T-helper 2 cell treated with Interferon-gamma antibody and Interleukin-4, amounts not matched to agents 5 μg/mL and 100 μg/mL, for 36 hours (primary cell): ENCODE measurements at regions not wholly inside any gene's neighbourhood (a gene's known extent, or its start where the extent isn't known, plus 50 kb on each side); places are given as distances from the start of the nearest gene placed in this dataset.

Source experiments
- DNase-seq: peaks from one replicate; pipeline ENCODE4 v3.0.0; 2021; ENCODE audit warnings: low spot score
- H3K27ac Mint-ChIP-seq: one replicate; pipeline ENCODE4 v1.8.0; 2021; ENCODE audit warnings: mild to moderate bottlenecking, mixed read lengths
- H3K27me3 Mint-ChIP-seq: one replicate; pipeline ENCODE4 v1.8.0; 2021; ENCODE audit warnings: low read depth, mixed read lengths
- H3K36me3 Mint-ChIP-seq: one replicate; pipeline ENCODE4 v1.8.0; 2021; ENCODE audit warnings: low read depth, mixed read lengths
- H3K4me1 Mint-ChIP-seq: one replicate; pipeline ENCODE4 v1.8.0; 2021; ENCODE audit warnings: low read depth, mixed read lengths
- H3K4me3 Mint-ChIP-seq: one replicate; pipeline ENCODE4 v1.8.0; 2022; ENCODE audit warnings: mild to moderate bottlenecking, moderate library complexity, mixed read lengths
- H3K9me3 Mint-ChIP-seq: one replicate; pipeline ENCODE4 v1.8.0; 2021; ENCODE audit warnings: mixed read lengths

- no peak overlapping the region for H3K4me3 Mint-ChIP-seq
- no peak for DNase-seq
- peaks cover 9% of the 10 kb centered on the region for H3K4me1 Mint-ChIP-seq
- H3K9me3 Mint-ChIP-seq: peaks cover 5% of the 10 kb centered on the region
- no peaks in the 10 kb centered on the region for H3K36me3 Mint-ChIP-seq
- H3K27ac Mint-ChIP-seq: peak overlapping the region; percentile 12
- no peaks in the 10 kb centered on the region for H3K27me3 Mint-ChIP-seq
Measured at GRCh38 chr10:110436554-110437350, 61.0 kb upstream of the DUSP5 start.

DNA sequence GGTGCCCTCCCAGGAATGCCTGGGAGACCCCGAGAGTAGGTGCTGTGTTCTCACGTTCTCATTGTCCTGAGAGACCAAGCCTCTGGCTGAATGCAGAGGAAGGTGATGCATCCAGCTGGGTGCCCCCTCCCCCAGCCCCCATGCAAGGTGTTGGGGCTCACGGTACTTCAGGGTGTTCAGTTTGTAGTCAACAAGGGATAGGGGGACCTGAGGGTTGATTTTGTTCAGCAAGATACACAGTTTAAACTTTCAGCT lies 60.4 kb upstream of the DUSP5 start:
- DNase-seq: no peak
- Mint-ChIP-seq H3K4me3 (no peak overlapping the region), H3K27ac (no peak overlapping the region), H3K4me1 (peaks cover 11% of the 10 kb centered on the region), H3K9me3 (peaks cover 5% of the 10 kb centered on the region), H3K36me3 (no peaks in the 10 kb centered on the region), H3K27me3 (no peaks in the 10 kb centered on the region)

- H3K9me3 Mint-ChIP-seq: peaks cover 2% of the 10 kb centered on the region
- no peak overlapping the region for H3K4me3 Mint-ChIP-seq
- peaks cover 12% of the 10 kb centered on the region for H3K4me1 Mint-ChIP-seq
- H3K36me3 Mint-ChIP-seq: no peaks in the 10 kb centered on the region
- no peaks in the 10 kb centered on the region for H3K27me3 Mint-ChIP-seq
- no peak overlapping the region for H3K27ac Mint-ChIP-seq
- no peak for DNase-seq
Measured at GRCh38 chr10:110437761-110438341, 59.9 kb upstream of the DUSP5 start.

GRCh38 chr10:110442746-110443145 lies 55.0 kb upstream of the DUSP5 start:
- H3K4me1 Mint-ChIP-seq: peaks cover 22% of the 10 kb centered on the region

DNA sequence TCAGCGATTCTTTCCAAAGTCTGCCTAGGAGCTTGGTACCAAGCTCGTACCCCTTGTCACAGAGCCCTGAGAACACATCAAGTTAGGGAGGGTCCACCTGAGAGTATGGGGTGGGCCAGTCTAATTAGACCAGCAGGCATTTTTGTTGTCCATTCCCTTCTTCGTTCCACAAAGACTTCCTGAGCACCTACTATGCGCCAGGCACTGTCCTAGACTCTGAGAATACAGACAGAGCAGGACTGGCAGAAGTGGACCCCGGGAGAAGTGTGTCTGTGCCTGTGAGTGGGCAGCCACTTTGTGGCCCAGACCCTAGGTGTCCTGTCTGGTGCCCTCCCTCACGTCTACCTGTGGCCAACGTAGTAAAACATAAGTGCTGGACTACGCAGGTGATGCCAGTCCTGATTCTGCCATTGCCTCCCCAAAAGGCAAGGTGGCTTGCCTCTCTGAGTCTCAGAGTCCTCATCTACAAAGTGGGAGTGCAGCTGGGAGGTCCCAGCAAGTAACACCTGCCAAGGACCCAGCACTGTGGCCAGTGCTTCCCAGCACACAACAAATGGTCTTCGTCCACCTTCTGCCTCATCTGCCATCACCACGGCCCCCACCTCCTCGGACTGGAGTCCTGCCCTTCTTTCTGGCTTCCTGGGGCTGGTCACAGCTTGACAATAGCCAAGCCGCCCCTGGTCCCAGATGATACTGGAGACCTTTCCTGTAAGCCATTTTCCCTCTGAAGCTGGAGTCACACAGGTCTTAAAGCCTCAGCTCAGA lies 54.3 kb upstream of the DUSP5 start:
- no peaks in the 10 kb centered on the region for H3K27me3 Mint-ChIP-seq
- no peaks in the 10 kb centered on the region for H3K9me3 Mint-ChIP-seq
- H3K36me3 Mint-ChIP-seq: no peaks in the 10 kb centered on the region
- no peak for DNase-seq
- no peak overlapping the region for H3K27ac Mint-ChIP-seq
- no peak overlapping the region for H3K4me3 Mint-ChIP-seq
- peaks cover 22% of the 10 kb centered on the region for H3K4me1 Mint-ChIP-seq

More at GRCh38 chr10:110442746-110443145, 55.0 kb upstream of the DUSP5 start:
- no peak overlapping the region for H3K27ac Mint-ChIP-seq
- DNase-seq: no peak
- H3K36me3 Mint-ChIP-seq: no peaks in the 10 kb centered on the region
- H3K9me3 Mint-ChIP-seq: no peaks in the 10 kb centered on the region
- H3K4me3 Mint-ChIP-seq: no peak overlapping the region
- no peaks in the 10 kb centered on the region for H3K27me3 Mint-ChIP-seq

GRCh38 chr10:110444004-110444337 lies 53.7 kb upstream of the DUSP5 start:
- H3K27me3 Mint-ChIP-seq: no peaks in the 10 kb centered on the region
- H3K4me1 Mint-ChIP-seq: peaks cover 25% of the 10 kb centered on the region
- H3K27ac Mint-ChIP-seq: no peak overlapping the region

DNA sequence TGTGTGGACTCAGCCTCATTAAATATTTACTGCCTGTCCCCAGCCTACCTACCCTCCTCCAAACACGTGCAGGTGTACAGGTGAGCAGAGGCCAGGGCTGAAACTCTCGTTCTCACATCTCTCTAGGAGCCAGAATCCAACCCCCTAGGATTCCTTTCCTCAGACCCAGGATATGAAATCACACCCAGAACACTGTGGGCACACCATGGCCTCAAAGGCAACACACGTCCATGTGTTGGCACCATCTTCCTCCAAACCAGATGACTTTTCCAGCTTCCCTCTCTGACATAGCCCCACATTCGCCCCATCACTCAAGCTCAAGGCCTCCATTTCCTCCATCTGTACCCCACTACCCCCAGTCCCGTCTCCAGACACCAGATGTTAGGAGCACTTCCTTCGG lies 51.8 kb upstream of the DUSP5 start:
- H3K9me3 Mint-ChIP-seq: peaks cover 7% of the 10 kb centered on the region
- no peak overlapping the region for H3K4me3 Mint-ChIP-seq
- H3K27ac Mint-ChIP-seq: no peak overlapping the region
- H3K36me3 Mint-ChIP-seq: peaks cover 4% of the 10 kb centered on the region
- peaks cover 28% of the 10 kb centered on the region for H3K4me1 Mint-ChIP-seq
- DNase-seq: no peak
- peaks cover 4% of the 10 kb centered on the region for H3K27me3 Mint-ChIP-seq

More at GRCh38 chr10:110444004-110444337, 53.7 kb upstream of the DUSP5 start:
- DNase-seq: no peak
- Mint-ChIP-seq H3K9me3 (peaks cover 3% of the 10 kb centered on the region), H3K36me3 (peaks cover 2% of the 10 kb centered on the region), H3K4me3 (no peak overlapping the region)

- H3K27ac Mint-ChIP-seq: no peak overlapping the region
Measured at GRCh38 chr10:110446277-110446676, 51.4 kb upstream of the DUSP5 start.

DNA sequence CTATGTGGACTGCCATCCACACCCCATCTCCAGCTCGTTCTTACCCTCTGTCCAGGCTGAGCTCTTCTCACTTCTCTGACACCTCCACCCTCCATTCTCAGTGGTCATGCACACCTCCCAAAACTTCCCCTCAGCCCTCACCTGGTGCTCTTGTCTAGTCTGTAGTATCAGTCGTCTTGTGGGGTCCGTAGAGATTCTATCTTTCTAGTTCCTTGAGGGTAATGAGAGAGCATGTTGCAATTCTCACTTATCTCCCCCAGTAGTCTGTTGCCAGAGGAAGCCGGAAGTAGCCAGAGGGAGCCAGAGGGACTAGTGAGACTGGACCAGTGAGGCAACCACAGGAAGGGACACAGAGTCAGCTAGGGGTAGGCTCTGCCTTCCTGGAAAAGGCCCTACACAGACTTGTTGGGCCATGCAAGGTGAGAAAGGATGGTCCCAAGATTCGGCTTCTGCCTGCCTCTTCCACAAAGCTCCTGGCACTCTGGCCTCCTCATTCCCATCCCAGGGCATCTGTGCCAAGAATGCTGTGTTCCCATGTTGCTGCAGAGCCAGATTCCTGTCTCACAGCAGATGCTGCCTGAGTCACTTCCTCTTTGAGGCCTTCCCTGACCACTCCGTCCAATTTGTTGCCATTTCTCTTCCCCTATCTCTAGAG lies 50.6 kb upstream of the DUSP5 start:
- peaks cover 6% of the 10 kb centered on the region for H3K27me3 Mint-ChIP-seq
- H3K4me3 Mint-ChIP-seq: no peak overlapping the region
- peaks cover 7% of the 10 kb centered on the region for H3K9me3 Mint-ChIP-seq
- no peak overlapping the region for H3K27ac Mint-ChIP-seq
- peaks cover 4% of the 10 kb centered on the region for H3K36me3 Mint-ChIP-seq
- DNase-seq: no peak
- peaks cover 20% of the 10 kb centered on the region for H3K4me1 Mint-ChIP-seq

More at GRCh38 chr10:110446277-110446676, 51.4 kb upstream of the DUSP5 start:
- Mint-ChIP-seq H3K27me3 (peaks cover 6% of the 10 kb centered on the region), H3K9me3 (peaks cover 7% of the 10 kb centered on the region), H3K36me3 (peaks cover 4% of the 10 kb centered on the region), H3K4me1 (peaks cover 26% of the 10 kb centered on the region), H3K4me3 (no peak overlapping the region)
- DNase-seq: no peak

DNA sequence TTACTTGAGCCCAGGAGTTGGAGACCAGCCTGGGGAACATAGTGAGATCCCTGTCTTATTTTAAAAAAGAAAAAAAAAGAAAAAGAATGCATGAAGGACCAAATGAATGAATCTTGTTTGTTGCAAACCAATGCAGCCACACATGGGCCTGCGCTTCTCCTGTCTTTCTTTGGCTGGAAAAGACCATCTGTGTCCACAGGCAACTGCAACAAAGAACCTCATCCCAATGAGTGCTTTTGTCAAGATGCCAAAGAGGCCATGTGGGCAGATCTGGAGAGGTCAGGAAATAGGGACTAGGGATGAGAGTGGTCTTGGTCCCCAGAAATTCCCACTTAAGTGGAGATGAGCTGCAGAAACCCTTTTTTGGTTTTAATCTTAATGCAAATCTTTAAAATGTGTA lies 49.8 kb upstream of the DUSP5 start:
- H3K4me3 Mint-ChIP-seq: no peak overlapping the region
- H3K27me3 Mint-ChIP-seq: peaks cover 6% of the 10 kb centered on the region
- no peak overlapping the region for H3K27ac Mint-ChIP-seq
- no peak for DNase-seq
- H3K36me3 Mint-ChIP-seq: peaks cover 4% of the 10 kb centered on the region
- peaks cover 16% of the 10 kb centered on the region for H3K4me1 Mint-ChIP-seq
- H3K9me3 Mint-ChIP-seq: peaks cover 7% of the 10 kb centered on the region
